K562 (cell line): ENCODE measurements at regions not wholly inside any gene's neighbourhood (a gene's known extent, or its start where the extent isn't known, plus 50 kb on each side); places are given as distances from the start of the nearest gene placed in this dataset.

ENCODE experiments used
- ATAC-seq: fragments of 200-7000 bp; cut with Tn5 transposase; 3 replicates; pipeline ENCODE4 v1.9.1; 2020; ENCODE audit warnings: moderate library complexity
- BruUV-seq: library from RNA; stranded (reverse); fragments of 400-500 nt; replicated peaks from 2 replicates; lab custom pipeline; 2021; lab: Mats Ljungman, UMichigan
- CTCF ChIA-PET: fragments of 300-600 bp; formaldehyde crosslinking; extraction: SDS; loops from one replicate; lab custom pipeline; 2021; ENCODE audit warnings: low intra/inter-chr PET ratio; lab: Yijun Ruan, JAX
- POLR2A ChIA-PET: fragments of 300-600, 350-650 bp; sonication (Branson Sonifier 250); formaldehyde crosslinking; extraction: SDS; loops from one replicate; lab custom pipeline; 2021; ENCODE audit warnings: antibody characterized with exemption, inconsistent platforms; lab: Yijun Ruan, JAX
- DNase-seq, 4 experiments: peaks; one replicate each; pipeline versions ENCODE4 v3.0.0 to v3.0.0-alpha.2; 2011 to 2018; ENCODE audit warnings: low spot score in 3 of 4, mixed read lengths in 3 of 4; ENCODE audit errors: extremely low read depth in 1 of 4
- FAIRE-seq: peaks from 2 replicates; lab custom pipeline; 2011; peaks lifted over from hg19 to GRCh38; lab: Jason Lieb, UNC
- H2AFZ ChIP-seq: 2 replicates; pipeline ENCODE4 v1.6.0; 2011; ENCODE audit warnings: low read depth, low read length, control low read depth, inconsistent platforms
- H3K27ac ChIP-seq: fragments of 200-600 bp; 3 replicates; pipeline ENCODE4 v1.8.0; 2011; ENCODE audit warnings: low read depth, mild to moderate bottlenecking, control low read depth, inconsistent platforms, low read length, moderate library complexity, mixed read lengths; ENCODE audit errors: extremely low read depth
- H3K27me3 ChIP-seq, 2 experiments: fragments of 300-600 bp in 1 of 2; 2 replicates in 1 of 2; 3 replicates in 1 of 2; pipeline versions ENCODE4 v1.6.0 to v1.8.0; 2011; ENCODE audit warnings: inconsistent platforms in 2 of 2, low read length in 2 of 2, mild to moderate bottlenecking in 1 of 2, mixed read lengths in 1 of 2, moderate library complexity in 1 of 2; ENCODE audit not compliant: control insufficient read depth in 2 of 2, insufficient read depth in 2 of 2
- H3K36me3 ChIP-seq: fragments of 300-600 bp; 3 replicates; pipeline ENCODE4 v1.8.0; 2011; ENCODE audit warnings: mild to moderate bottlenecking, low read length, inconsistent platforms; ENCODE audit not compliant: control insufficient read depth, insufficient read depth
- H3K4me1 ChIP-seq, 2 experiments: fragments of 200-600 bp in 1 of 2; replicated peaks in 1 of 2; 2 replicates in 1 of 2; 3 replicates in 1 of 2; pipeline versions ENCODE4 v1.5.1 to v1.8.0; 2011; ENCODE audit warnings: inconsistent platforms in 2 of 2, low read length in 2 of 2, mild to moderate bottlenecking in 1 of 2, mixed read lengths in 1 of 2, moderate library complexity in 1 of 2; ENCODE audit not compliant: control insufficient read depth in 2 of 2, insufficient read depth in 2 of 2
- H3K4me2 ChIP-seq: 2 replicates; pipeline ENCODE4 v1.6.1; 2011; ENCODE audit warnings: low read length, control low read depth, inconsistent platforms, mixed read lengths; ENCODE audit not compliant: insufficient read depth
- H3K4me3 ChIP-seq: fragments of 200-600 bp; sonication (generic), shearing (Covaris generic); 2 replicates; pipeline ENCODE4 v1.5.1; 2016; ENCODE audit warnings: control low read depth, inconsistent platforms
- H3K79me2 ChIP-seq: fragments of 200-600 bp; 3 replicates; pipeline ENCODE4 v1.8.0; 2011; ENCODE audit warnings: low read length, inconsistent platforms; ENCODE audit not compliant: control insufficient read depth, insufficient read depth
- H3K9ac ChIP-seq, 2 experiments: 2 replicates each; pipeline versions ENCODE4 v1.6.0 to v1.6.1; 2011; ENCODE audit warnings: low read depth in 2 of 2, low read length in 2 of 2, control low read depth in 1 of 2, inconsistent platforms in 1 of 2, mild to moderate bottlenecking in 1 of 2, mixed read lengths in 1 of 2; ENCODE audit not compliant: insufficient read depth in 1 of 2
- H3K9me1 ChIP-seq: one replicate; pipeline ENCODE4 v1.6.0; 2011; ENCODE audit warnings: inconsistent platforms, mild to moderate bottlenecking, low read length, moderate library complexity; ENCODE audit not compliant: control insufficient read depth, insufficient read depth
- H3K9me3 ChIP-seq: replicated peaks from 2 replicates; pipeline ENCODE4 v1.5.1; 2011; ENCODE audit warnings: low read depth, low read length, inconsistent platforms; ENCODE audit not compliant: control insufficient read depth, insufficient read depth
- H4K20me1 ChIP-seq: replicated peaks from 2 replicates; pipeline ENCODE4 v1.6.1; 2011; ENCODE audit warnings: low read length, inconsistent platforms, mixed read lengths; ENCODE audit not compliant: control insufficient read depth, insufficient read depth
- CC2D1A ChIP-seq: fragments of 450-650 bp; IDR thresholded peaks from 2 replicates; pipeline ENCODE4 v1.6.1; 2017; ENCODE audit warnings: mild to moderate bottlenecking
- CTBP1 ChIP-seq: fragments of 450-650 bp; IDR thresholded peaks from 2 replicates; pipeline ENCODE4 v1.6.1; 2016; ENCODE audit warnings: borderline replicate concordance
- HLTF ChIP-seq: fragments of 450-650 bp; IDR thresholded peaks from 2 replicates; pipeline ENCODE4 v1.6.1; 2016
- KLF16 ChIP-seq: IDR thresholded peaks from 2 replicates; pipeline ENCODE4 v1.6.1; 2016; ENCODE audit warnings: antibody characterized with exemption
- MAZ ChIP-seq, 2 experiments: fragments of 450-650 bp in 1 of 2; sonication (generic) in 1 of 2; formaldehyde crosslinking; IDR thresholded peaks in 1 of 2; conservative IDR thresholded peaks in 1 of 2; 2 replicates each; pipeline versions ENCODE4 v1.4.0 to v1.5.0; 2020; ENCODE audit warnings: mild to moderate bottlenecking in 1 of 2, missing genetic modification reagents in 1 of 2
- NR1H2 ChIP-seq: sonication (generic); formaldehyde crosslinking; IDR thresholded peaks from 2 replicates; pipeline ENCODE4 v1.4.0; 2020; ENCODE audit warnings: mild to moderate bottlenecking, missing genetic modification reagents
- NR2F6 ChIP-seq: fragments of 450-650 bp; formaldehyde crosslinking; IDR thresholded peaks from 2 replicates; pipeline ENCODE4 v1.4.0; 2020; ENCODE audit warnings: mild to moderate bottlenecking
- OTX1 ChIP-seq: fragments of 450-650 bp; formaldehyde crosslinking; IDR thresholded peaks from 2 replicates; pipeline ENCODE4 v1.4.0; 2022; ENCODE audit warnings: mild to moderate bottlenecking
- RFX1 ChIP-seq: fragments of 450-650 bp; IDR thresholded peaks from 2 replicates; pipeline ENCODE4 v1.6.1; 2016; ENCODE audit warnings: mild to moderate bottlenecking, moderate library complexity
- SMARCB1 ChIP-seq: IDR thresholded peaks from 2 replicates; pipeline ENCODE4 v1.6.1; 2011; ENCODE audit warnings: improper control_type of control experiment, low read depth; ENCODE audit not compliant: insufficient read length
- STAG1 ChIP-seq: sonication (generic); formaldehyde crosslinking; IDR thresholded peaks from 2 replicates; pipeline ENCODE4 v1.5.0; 2020; ENCODE audit warnings: missing genetic modification reagents, borderline replicate concordance
- SUPT5H ChIP-seq: fragments of 450-650 bp; IDR thresholded peaks from 2 replicates; pipeline ENCODE4 v1.6.1; 2016
- TARDBP ChIP-seq: fragments of 450-650 bp; IDR thresholded peaks from 2 replicates; pipeline ENCODE4 v1.6.1; 2016
- ZFPM2 ChIP-seq: fragments of 250-450 bp; sonication (Bioruptor Pico); IDR thresholded peaks from 2 replicates; pipeline ENCODE4 v1.5.1; 2022; ENCODE audit warnings: mild to moderate bottlenecking
- ZFX ChIP-seq: sonication (generic); formaldehyde crosslinking; IDR thresholded peaks from 2 replicates; pipeline ENCODE4 v1.8.0; 2022; ENCODE audit warnings: mild to moderate bottlenecking, missing genetic modification reagents, moderate library complexity
- ZNF584 ChIP-seq: fragments of 200-800 bp; sonication (Bioruptor generic); IDR thresholded peaks from 2 replicates; pipeline ENCODE4 v1.6.1; 2016; ENCODE audit warnings: low read depth, mild to moderate bottlenecking, missing genetic modification characterization, missing compliant biosample characterization
- WGBS: fragments of 100-300 bp; shearing (Covaris generic); methylation state at CpG from one replicate; pipeline ENCODE4 v1.1.6; 2016; ENCODE audit warnings: low coverage, mixed read lengths; ENCODE audit not compliant: insufficient coverage; ENCODE audit errors: missing lambda C conversion rate; 5-methylcytosine and 5-hydroxymethylcytosine counted together
- in situ Hi-C: fragments of 300-500 bp; cut with MboI; formaldehyde crosslinking; loops from 4 replicates; pipeline ENCODE4 v1.15.0; 2018; ENCODE audit warnings: inconsistent platforms, mixed read lengths
- intact Hi-C: fragments of 100-400 bp; cut with micrococcal nuclease; formaldehyde crosslinking; loops from 2 replicates; pipeline ENCODE4 v1.14.2; 2022
- TF ChIP-seq, protein P1 (sequence below), 2 experiments: fragments of 450-650 bp; IDR thresholded peaks; 2 replicates each; pipeline ENCODE4 v1.6.1; 2018; ENCODE audit warnings: mild to moderate bottlenecking in 2 of 2, low read depth in 1 of 2; ENCODE audit not compliant: partially characterized antibody in 2 of 2

DNA sequence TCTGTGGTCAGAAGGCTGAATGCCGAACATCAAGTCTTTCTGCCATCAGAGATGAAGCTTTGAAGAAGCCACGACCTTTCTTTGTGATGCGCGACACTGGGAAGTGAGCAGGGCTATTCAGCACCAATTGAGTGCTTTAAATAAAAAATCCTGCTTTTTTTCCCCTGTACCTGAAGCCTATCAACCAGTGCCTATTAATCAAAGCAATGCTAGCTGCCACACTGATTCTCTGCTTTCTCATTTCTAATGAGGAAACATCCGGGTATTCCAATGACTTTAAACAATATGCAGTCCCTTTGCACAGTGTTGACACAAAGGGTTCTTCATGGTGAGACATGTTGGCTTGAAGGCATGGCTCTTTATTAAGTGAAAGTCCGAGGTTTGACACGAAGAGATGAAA, 88.0 kb downstream of the GALR1 start:
- Histone ChIP-seq H3K9me1 (no peaks in the 10 kb centered on the region), H3K27me3 (peaks cover 0 to 6% of the 10 kb centered on the region in 2 experiments; a peak in 1 of 5 replicates), H3K27ac (no peak overlapping the region), H3K36me3 (no peaks in the 10 kb centered on the region), H3K9me3 (no peaks in the 10 kb centered on the region), H3K4me1 (no peaks in the 10 kb centered on the region), H3K79me2 (no peaks in the 10 kb centered on the region), H3K4me3 (no peak overlapping the region), H4K20me1 (no peaks in the 10 kb centered on the region), H2AFZ (no peak overlapping the region), H3K4me2 (no peak overlapping the region), H3K9ac (no peak overlapping the region)
- no peak for TF ChIP-seq HLTF
- TF ChIP-seq ZFX (CRISPR knock-in tag), result no peak
- no peak for TF ChIP-seq NR2F6 (CRISPR knock-in tag)
- TF ChIP-seq, protein P1, sequence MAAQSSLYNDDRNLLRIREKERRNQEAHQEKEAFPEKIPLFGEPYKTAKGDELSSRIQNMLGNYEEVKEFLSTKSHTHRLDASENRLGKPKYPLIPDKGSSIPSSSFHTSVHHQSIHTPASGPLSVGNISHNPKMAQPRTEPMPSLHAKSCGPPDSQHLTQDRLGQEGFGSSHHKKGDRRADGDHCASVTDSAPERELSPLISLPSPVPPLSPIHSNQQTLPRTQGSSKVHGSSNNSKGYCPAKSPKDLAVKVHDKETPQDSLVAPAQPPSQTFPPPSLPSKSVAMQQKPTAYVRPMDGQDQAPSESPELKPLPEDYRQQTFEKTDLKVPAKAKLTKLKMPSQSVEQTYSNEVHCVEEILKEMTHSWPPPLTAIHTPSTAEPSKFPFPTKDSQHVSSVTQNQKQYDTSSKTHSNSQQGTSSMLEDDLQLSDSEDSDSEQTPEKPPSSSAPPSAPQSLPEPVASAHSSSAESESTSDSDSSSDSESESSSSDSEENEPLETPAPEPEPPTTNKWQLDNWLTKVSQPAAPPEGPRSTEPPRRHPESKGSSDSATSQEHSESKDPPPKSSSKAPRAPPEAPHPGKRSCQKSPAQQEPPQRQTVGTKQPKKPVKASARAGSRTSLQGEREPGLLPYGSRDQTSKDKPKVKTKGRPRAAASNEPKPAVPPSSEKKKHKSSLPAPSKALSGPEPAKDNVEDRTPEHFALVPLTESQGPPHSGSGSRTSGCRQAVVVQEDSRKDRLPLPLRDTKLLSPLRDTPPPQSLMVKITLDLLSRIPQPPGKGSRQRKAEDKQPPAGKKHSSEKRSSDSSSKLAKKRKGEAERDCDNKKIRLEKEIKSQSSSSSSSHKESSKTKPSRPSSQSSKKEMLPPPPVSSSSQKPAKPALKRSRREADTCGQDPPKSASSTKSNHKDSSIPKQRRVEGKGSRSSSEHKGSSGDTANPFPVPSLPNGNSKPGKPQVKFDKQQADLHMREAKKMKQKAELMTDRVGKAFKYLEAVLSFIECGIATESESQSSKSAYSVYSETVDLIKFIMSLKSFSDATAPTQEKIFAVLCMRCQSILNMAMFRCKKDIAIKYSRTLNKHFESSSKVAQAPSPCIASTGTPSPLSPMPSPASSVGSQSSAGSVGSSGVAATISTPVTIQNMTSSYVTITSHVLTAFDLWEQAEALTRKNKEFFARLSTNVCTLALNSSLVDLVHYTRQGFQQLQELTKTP (IDR thresholded peaks at IDR 0.05; ENCODE audit: low read depth in 1 of 2, partially characterized antibody in 2 of 2), result no peak
- no peak for TF ChIP-seq NR1H2 (CRISPR knock-in tag)
- TF ChIP-seq CC2D1A, result no peak
- TF ChIP-seq TARDBP, result no peak
- no peak for TF ChIP-seq MAZ (CRISPR knock-in tag; conservative IDR thresholded peaks at IDR 0.05 in 1 of 2, IDR thresholded peaks at IDR 0.05 in 1 of 2)
- no peak for TF ChIP-seq KLF16
- no peak for TF ChIP-seq CTBP1
- TF ChIP-seq ZNF584 (CRISPR knock-in tag), result no peak
- no peak for TF ChIP-seq RFX1
- TF ChIP-seq SMARCB1, result no peak
- no peak for TF ChIP-seq OTX1 (CRISPR knock-in tag)
- no peak for TF ChIP-seq ZFPM2
- no peak for TF ChIP-seq SUPT5H
- TF ChIP-seq STAG1 (CRISPR knock-in tag), result no peak
- BruUV-seq, result no TSS peak
- no peak for ATAC-seq
- in situ Hi-C loops (no loop called here), intact Hi-C loops (no loop called here)
- FAIRE-seq, result no peak
- no peak for DNase-seq
- POLR2A ChIA-PET, result no interaction called here
- CTCF ChIA-PET, result no interaction called here
- 2% methylated on average over 7 of the region's 7 CpGs for WGBS
